Smooth muscle cell of the brain vasculature (primary cell): ENCODE measurements at regions not wholly inside any gene's neighbourhood (a gene's known extent, or its start where the extent isn't known, plus 50 kb on each side); places are given as distances from the start of the nearest gene placed in this dataset.

ENCODE experiments used
- DNase-seq: peaks from one replicate; pipeline ENCODE4 v3.0.0-alpha.2; 2012; ENCODE audit warnings: low read depth, low spot score

- DNase-seq: no peak
These were observed 635.0 kb downstream of the TBL1XR1 start for GRCh38 chr3:176562331-176562730.

GRCh38 chr3:176561826-176562225 is 635.5 kb downstream of the TBL1XR1 start:
- DNase-seq: no peak

- DNase-seq: no peak
These were observed 642.3 kb downstream of the TBL1XR1 start for GRCh38 chr3:176554791-176555654.

- no peak for DNase-seq
These were observed 643.0 kb downstream of the TBL1XR1 start for GRCh38 chr3:176554264-176554663.

- DNase-seq: no peak
These were observed 670.3 kb downstream of the TBL1XR1 start for GRCh38 chr3:176526942-176527341.

- no peak for DNase-seq
These were observed 671.1 kb downstream of the TBL1XR1 start for GRCh38 chr3:176526225-176526624.

- DNase-seq: no peak
These were observed 674.2 kb downstream of the TBL1XR1 start for GRCh38 chr3:176523114-176523513.

GRCh38 chr3:176522436-176522835 is 674.8 kb downstream of the TBL1XR1 start:
- no peak for DNase-seq

- no peak for DNase-seq
These were observed 675.6 kb downstream of the TBL1XR1 start for GRCh38 chr3:176521531-176522175.

GRCh38 chr3:176514297-176514696 is 683.0 kb downstream of the TBL1XR1 start:
- DNase-seq: no peak

GRCh38 chr3:176513604-176514003 is 683.7 kb downstream of the TBL1XR1 start:
- no peak for DNase-seq

- no peak for DNase-seq
These were observed 685.2 kb downstream of the TBL1XR1 start for GRCh38 chr3:176512037-176512436.

- DNase-seq: no peak
These were observed 687.2 kb downstream of the TBL1XR1 start for GRCh38 chr3:176510097-176510496.

- DNase-seq: no peak
These were observed 691.2 kb downstream of the TBL1XR1 start for GRCh38 chr3:176505878-176506621.

- DNase-seq: no peak
These were observed 706.2 kb downstream of the TBL1XR1 start for GRCh38 chr3:176491084-176491483.

- DNase-seq: no peak
These were observed 706.9 kb downstream of the TBL1XR1 start for GRCh38 chr3:176490357-176490756.

- no peak for DNase-seq
These were observed 718.0 kb downstream of the TBL1XR1 start for GRCh38 chr3:176479248-176479647.

GRCh38 chr3:176469694-176470205 is 727.5 kb downstream of the TBL1XR1 start:
- DNase-seq: no peak

GRCh38 chr3:176463610-176464009 is 733.7 kb downstream of the TBL1XR1 start:
- DNase-seq: no peak

- no peak for DNase-seq
These were observed 749.9 kb downstream of the TBL1XR1 start for GRCh38 chr3:176447369-176447768.

- no peak for DNase-seq
These were observed 755.0 kb downstream of the TBL1XR1 start for GRCh38 chr3:176442326-176442725.

GRCh38 chr3:176439729-176440128 is 757.6 kb downstream of the TBL1XR1 start:
- DNase-seq: no peak
